ENCODE measurements at regions not wholly inside any gene's neighbourhood (a gene's known extent, or its start where the extent isn't known, plus 50 kb on each side); places are given as distances from the start of the nearest gene placed in this dataset.
"Not testable (repeated sequence)": the region's sequence is repeated elsewhere in the genome, so short reads cannot be mapped to it uniquely, and the experiment has no call there.

GRCh38 chr13:67977066-67977465 is 746.9 kb upstream of the PCDH9 start:
- no peak for DNase-seq

GRCh38 chr13:67971291-67971690 is 741.2 kb upstream of the PCDH9 start:
- no peak for DNase-seq

- DNase-seq: no peak
Measured at GRCh38 chr13:67967031-67967430, 736.9 kb upstream of the PCDH9 start.

- DNase-seq: no peak
Measured at GRCh38 chr13:67966065-67966464, 735.9 kb upstream of the PCDH9 start.

GRCh38 chr13:67964986-67965385 is 734.9 kb upstream of the PCDH9 start:
- DNase-seq: no peak

GRCh38 chr13:67964091-67964490 is 734.0 kb upstream of the PCDH9 start:
- no peak for DNase-seq

GRCh38 chr13:67961331-67961730 is 731.2 kb upstream of the PCDH9 start:
- DNase-seq: no peak

GRCh38 chr13:67951431-67951830 is 721.3 kb upstream of the PCDH9 start:
- DNase-seq: no peak

GRCh38 chr13:67950603-67951002 is 720.5 kb upstream of the PCDH9 start:
- no peak for DNase-seq

GRCh38 chr13:67946131-67946530 is 716.0 kb upstream of the PCDH9 start:
- DNase-seq: no peak

- no peak for DNase-seq
Measured at GRCh38 chr13:67943116-67943515, 713.0 kb upstream of the PCDH9 start.

GRCh38 chr13:67935626-67936025 is 705.5 kb upstream of the PCDH9 start:
- no peak for DNase-seq

GRCh38 chr13:67934617-67935330 is 704.6 kb upstream of the PCDH9 start:
- no peak for DNase-seq

- no peak for DNase-seq
Measured at GRCh38 chr13:67932991-67933390, 702.9 kb upstream of the PCDH9 start.

- no peak for DNase-seq
Measured at GRCh38 chr13:67917291-67917987, 687.3 kb upstream of the PCDH9 start.

GRCh38 chr13:67916650-67917049 is 686.5 kb upstream of the PCDH9 start:
- DNase-seq: no peak

- no peak for DNase-seq
Measured at GRCh38 chr13:67914535-67914934, 684.4 kb upstream of the PCDH9 start.

GRCh38 chr13:67902960-67903359 is 672.8 kb upstream of the PCDH9 start:
- DNase-seq: not testable (repeated sequence)

GRCh38 chr13:67880916-67881315 is 650.8 kb upstream of the PCDH9 start:
- no peak for DNase-seq

GRCh38 chr13:67878376-67878775 is 648.2 kb upstream of the PCDH9 start:
- no peak for DNase-seq

- no peak for DNase-seq
Measured at GRCh38 chr13:67877031-67877430, 646.9 kb upstream of the PCDH9 start.

- no peak for DNase-seq
Measured at GRCh38 chr13:67867206-67867605, 637.1 kb upstream of the PCDH9 start.

- no peak for DNase-seq
Measured at GRCh38 chr13:67860315-67860714, 630.2 kb upstream of the PCDH9 start.

- DNase-seq: no peak
Measured at GRCh38 chr13:67859904-67860303, 629.8 kb upstream of the PCDH9 start.
